Upper lobe of right lung (tissue), 1 donor: ENCODE measurements at regions not wholly inside any gene's neighbourhood (a gene's known extent, or its start where the extent isn't known, plus 50 kb on each side); places are given as distances from the start of the nearest gene placed in this dataset.

Experiments
- ATAC-seq: fragments of 200-7000 bp; cut with Tn5 transposase; one replicate; pipeline ENCODE4 v1.9.1; 2020; ENCODE audit warnings: mild to moderate bottlenecking, moderate library complexity
- DNase-seq: peaks from one replicate; pipeline ENCODE4 v3.0.0-alpha.2; 2020
- H3K27ac ChIP-seq: fragments of 200-600 bp; one replicate; pipeline ENCODE4 v1.8.0; 2022
- H3K27me3 ChIP-seq: fragments of 200-600 bp; one replicate; pipeline ENCODE4 v1.8.0; 2022; ENCODE audit warnings: mild to moderate bottlenecking
- H3K36me3 ChIP-seq: fragments of 200-600 bp; one replicate; pipeline ENCODE4 v1.8.0; 2022
- H3K4me1 ChIP-seq: fragments of 200-600 bp; one replicate; pipeline ENCODE4 v1.8.0; 2022
- H3K4me3 ChIP-seq: fragments of 200-600 bp; one replicate; pipeline ENCODE4 v1.8.0; 2022; ENCODE audit warnings: mild to moderate bottlenecking
- H3K9me3 ChIP-seq: fragments of 200-600 bp; one replicate; pipeline ENCODE4 v1.8.0; 2022
- intact Hi-C: fragments of 100-400 bp; cut with DNase I; formaldehyde crosslinking; loops from one replicate; pipeline ENCODE4 v1.11.0; 2022
- TF ChIP-seq, protein P1 (sequence below): fragments of 200-600 bp; IDR thresholded peaks from one replicate; pipeline ENCODE4 v1.8.0; 2022; ENCODE audit warnings: antibody characterized with exemption
- donor health status: DM: no; HTN: yes; CAD: no; lungs with severe emphysema.

- peaks cover 5% of the 10 kb centered on the region for H3K9me3 ChIP-seq
- DNase-seq (peak; percentile 48), ATAC-seq (no peak)
- no peaks in the 10 kb centered on the region for H3K27me3 ChIP-seq
- H3K4me3 ChIP-seq: no peak overlapping the region
- intact Hi-C loops: no loop called here
- no peaks in the 10 kb centered on the region for H3K4me1 ChIP-seq
- no peak overlapping the region for H3K27ac ChIP-seq
- TF ChIP-seq, protein P1, sequence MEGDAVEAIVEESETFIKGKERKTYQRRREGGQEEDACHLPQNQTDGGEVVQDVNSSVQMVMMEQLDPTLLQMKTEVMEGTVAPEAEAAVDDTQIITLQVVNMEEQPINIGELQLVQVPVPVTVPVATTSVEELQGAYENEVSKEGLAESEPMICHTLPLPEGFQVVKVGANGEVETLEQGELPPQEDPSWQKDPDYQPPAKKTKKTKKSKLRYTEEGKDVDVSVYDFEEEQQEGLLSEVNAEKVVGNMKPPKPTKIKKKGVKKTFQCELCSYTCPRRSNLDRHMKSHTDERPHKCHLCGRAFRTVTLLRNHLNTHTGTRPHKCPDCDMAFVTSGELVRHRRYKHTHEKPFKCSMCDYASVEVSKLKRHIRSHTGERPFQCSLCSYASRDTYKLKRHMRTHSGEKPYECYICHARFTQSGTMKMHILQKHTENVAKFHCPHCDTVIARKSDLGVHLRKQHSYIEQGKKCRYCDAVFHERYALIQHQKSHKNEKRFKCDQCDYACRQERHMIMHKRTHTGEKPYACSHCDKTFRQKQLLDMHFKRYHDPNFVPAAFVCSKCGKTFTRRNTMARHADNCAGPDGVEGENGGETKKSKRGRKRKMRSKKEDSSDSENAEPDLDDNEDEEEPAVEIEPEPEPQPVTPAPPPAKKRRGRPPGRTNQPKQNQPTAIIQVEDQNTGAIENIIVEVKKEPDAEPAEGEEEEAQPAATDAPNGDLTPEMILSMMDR: no peak
- no peaks in the 10 kb centered on the region for H3K36me3 ChIP-seq
These were observed 72.0 kb upstream of the ODC1 start for GRCh38 chr2:10520154-10520553.

DNA sequence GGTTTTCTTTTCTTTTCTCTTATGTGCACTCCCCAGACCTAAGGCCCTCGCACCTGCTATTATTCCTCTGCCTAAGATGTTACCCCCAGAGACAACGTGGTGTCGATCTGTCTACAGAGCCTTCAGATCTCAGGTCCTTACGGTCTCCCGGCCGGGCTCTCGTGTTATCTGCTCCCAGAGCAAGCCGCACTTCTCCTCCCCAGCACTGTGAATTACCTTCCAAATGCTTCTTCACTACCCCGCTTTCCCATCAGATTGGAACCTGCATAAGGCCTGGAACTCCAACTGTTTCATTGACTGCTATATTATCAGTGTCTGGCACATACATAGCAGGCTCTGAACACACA lies 71.2 kb upstream of the ODC1 start:
- Histone ChIP-seq H3K36me3 (no peaks in the 10 kb centered on the region), H3K4me3 (no peak overlapping the region), H3K27me3 (no peaks in the 10 kb centered on the region), H3K4me1 (no peaks in the 10 kb centered on the region), H3K9me3 (peaks cover 5% of the 10 kb centered on the region), H3K27ac (no peak overlapping the region)
- no peak for ATAC-seq
- DNase-seq: peak; percentile 37
- intact Hi-C loops: no loop called here
- TF ChIP-seq, protein P1: no peak

DNA sequence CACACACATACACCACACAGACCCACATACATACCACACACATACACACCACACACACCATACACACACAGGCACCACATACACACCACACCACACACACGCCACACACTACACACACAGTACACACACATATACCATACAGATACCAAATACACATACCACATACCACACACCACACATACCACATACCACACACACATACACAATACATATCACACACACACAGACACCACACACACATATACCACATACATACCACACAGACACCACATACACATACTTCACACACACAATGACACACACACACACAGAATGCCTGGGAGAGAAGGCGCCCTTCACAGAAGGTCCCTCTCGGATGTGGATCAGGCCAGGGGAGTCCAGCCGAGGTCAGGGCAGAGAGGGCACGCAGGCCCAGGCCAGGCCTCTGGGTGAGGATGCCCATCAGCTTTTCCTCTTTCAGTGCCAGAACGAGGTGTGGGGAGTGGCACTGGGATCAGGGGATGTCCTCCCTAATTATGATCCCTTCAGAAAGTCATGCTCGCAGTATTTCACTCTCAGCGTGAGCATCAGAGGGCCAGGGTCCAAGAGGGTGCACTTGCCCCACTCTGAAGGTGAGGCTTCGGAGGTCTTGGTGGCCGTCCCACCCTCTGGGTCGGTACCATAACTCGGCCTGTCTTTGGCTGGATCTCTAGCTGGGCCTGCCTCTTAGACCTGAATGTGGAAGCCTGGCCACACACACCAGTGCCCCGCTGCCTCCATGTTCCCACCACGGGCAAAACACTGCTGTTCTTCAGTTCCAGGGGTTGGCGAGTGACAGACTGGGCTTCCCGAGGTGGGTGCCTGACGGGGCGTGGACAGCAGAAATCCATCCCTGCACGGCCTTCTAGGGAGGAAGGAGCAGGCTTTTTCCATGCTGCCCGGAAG lies 70.6 kb upstream of the ODC1 start:
- no peaks in the 10 kb centered on the region for H3K27me3 ChIP-seq
- TF ChIP-seq, protein P1: no peak
- no peaks in the 10 kb centered on the region for H3K36me3 ChIP-seq
- ATAC-seq: no peak
- H3K4me3 ChIP-seq: no peak overlapping the region
- peaks cover 5% of the 10 kb centered on the region for H3K9me3 ChIP-seq
- H3K4me1 ChIP-seq: no peaks in the 10 kb centered on the region
- DNase-seq: peak; percentile 47
- H3K27ac ChIP-seq: no peak overlapping the region
- intact Hi-C loops: no loop called here

DNA sequence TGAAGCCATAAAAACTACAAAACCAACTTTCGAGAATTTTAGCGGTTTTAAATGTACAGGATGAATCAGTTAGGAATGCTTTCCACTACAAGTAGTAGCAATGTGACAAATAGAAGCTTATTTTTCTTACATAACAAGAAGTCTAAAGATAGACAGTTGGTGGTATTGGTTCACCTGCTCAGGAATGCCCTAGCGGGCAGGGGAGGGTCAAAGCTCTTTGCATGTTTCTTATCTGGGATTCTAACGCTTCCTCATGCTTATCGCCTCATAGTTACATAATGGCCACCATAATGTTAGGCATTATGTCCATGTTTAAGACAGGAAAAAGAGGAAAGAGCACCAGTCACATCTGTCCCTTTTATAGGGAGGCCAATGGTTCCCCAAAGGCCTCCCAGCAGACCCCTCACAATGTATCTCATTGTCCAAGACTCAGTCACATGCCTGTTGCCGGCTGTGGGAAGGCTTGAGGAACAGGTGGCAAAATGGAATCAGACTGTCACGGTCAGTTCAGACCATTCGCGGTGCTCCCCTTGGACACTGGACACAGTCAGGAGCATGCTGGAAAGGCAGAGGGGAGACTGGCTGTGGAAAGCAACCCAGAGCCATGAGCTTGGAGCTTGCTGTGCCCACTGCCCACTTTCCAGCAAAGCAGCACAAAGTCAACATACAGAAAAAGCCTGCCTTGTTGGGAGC lies 69.4 kb upstream of the ODC1 start:
- Histone ChIP-seq H3K4me1 (no peaks in the 10 kb centered on the region), H3K9me3 (peaks cover 5% of the 10 kb centered on the region), H3K36me3 (no peaks in the 10 kb centered on the region), H3K27me3 (no peaks in the 10 kb centered on the region), H3K4me3 (no peak overlapping the region), H3K27ac (no peak overlapping the region)
- no peak for ATAC-seq
- peak; percentile 42 for DNase-seq
- TF ChIP-seq, protein P1: no peak
- intact Hi-C loops: no loop called here

DNA sequence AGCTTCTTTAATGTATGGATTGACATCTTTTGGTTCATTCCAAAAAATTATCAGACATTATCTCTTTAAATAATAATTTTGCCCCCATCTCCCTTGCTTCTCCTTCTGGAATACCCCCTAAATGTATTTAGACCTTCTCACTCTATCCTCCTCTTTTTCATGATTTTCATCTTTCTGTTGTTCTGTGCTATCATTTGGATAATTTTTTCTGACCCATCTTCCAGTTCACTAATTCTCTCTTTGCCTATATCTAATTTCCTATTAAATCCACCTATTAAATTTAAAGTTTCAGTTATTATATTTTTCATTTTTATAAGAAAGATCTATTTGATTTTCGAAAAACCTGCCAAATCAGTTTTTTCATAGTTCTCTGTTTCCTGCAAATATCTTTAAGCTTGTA lies 67.8 kb upstream of the ODC1 start:
- no peak for ATAC-seq

More for the DNA sequence above, 67.8 kb upstream of the ODC1 start:
- TF ChIP-seq, protein P1: no peak
- no peak overlapping the region for H3K4me3 ChIP-seq
- no peaks in the 10 kb centered on the region for H3K4me1 ChIP-seq
- H3K36me3 ChIP-seq: no peaks in the 10 kb centered on the region
- no peaks in the 10 kb centered on the region for H3K27me3 ChIP-seq
- peaks cover 5% of the 10 kb centered on the region for H3K9me3 ChIP-seq
- intact Hi-C loops: no loop called here
- DNase-seq: no peak
- H3K27ac ChIP-seq: no peak overlapping the region
